ENCODE measurements at regions not wholly inside any gene's neighbourhood (a gene's known extent, or its start where the extent isn't known, plus 50 kb on each side); places are given as distances from the start of the nearest gene placed in this dataset.

DNA sequence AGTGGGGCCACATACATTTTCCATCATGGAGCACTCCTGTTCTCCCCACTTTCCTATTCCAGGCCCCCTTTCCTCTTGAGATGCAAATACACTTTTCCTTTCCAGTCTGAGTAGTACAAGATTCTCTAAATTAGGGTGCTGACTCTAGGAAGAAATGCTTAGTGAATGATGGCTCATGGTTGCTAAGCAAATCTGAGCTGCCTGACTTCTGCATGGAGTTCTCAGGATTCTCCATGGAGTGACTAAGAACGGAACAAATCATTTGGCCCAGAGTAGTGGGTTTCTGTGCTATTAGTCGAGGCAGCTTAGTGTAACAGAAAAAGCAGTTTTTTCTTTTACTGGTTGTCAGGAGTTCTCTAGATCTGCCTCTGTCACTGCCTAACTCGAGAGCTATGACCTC lies 65.4 kb upstream of the NTM start:
- no peak overlapping the region for H2AFZ ChIP-seq (ENCODE audit: low read length)
- no peak overlapping the region for H3K9ac ChIP-seq (ENCODE audit: low read length)
- H3K4me3 ChIP-seq (ENCODE audit: low read depth, low read length, poor library complexity, severe bottlenecking): no peak overlapping the region
- no peak overlapping the region for H3K27ac ChIP-seq (ENCODE audit: low read depth, low read length, poor library complexity, severe bottlenecking)
- H3K4me1 ChIP-seq (ENCODE audit: insufficient read depth, low read length, severe bottlenecking): no peaks in the 10 kb centered on the region
- H3K79me2 ChIP-seq (ENCODE audit: insufficient read depth, low read length): no peaks in the 10 kb centered on the region
- H3K36me3 ChIP-seq (ENCODE audit: insufficient read depth, low read length): no peaks in the 10 kb centered on the region
- no peaks in the 10 kb centered on the region for H3F3A ChIP-seq (ENCODE audit: insufficient read depth, low read length)
- no peak overlapping the region for H3K4me2 ChIP-seq (ENCODE audit: low read length)
- no peaks in the 10 kb centered on the region for H3K9me2 ChIP-seq (ENCODE audit: low read depth, low read length)
- no peaks in the 10 kb centered on the region for H3K9me3 ChIP-seq (ENCODE audit: low read length)
- TF ChIP-seq, protein P1, sequence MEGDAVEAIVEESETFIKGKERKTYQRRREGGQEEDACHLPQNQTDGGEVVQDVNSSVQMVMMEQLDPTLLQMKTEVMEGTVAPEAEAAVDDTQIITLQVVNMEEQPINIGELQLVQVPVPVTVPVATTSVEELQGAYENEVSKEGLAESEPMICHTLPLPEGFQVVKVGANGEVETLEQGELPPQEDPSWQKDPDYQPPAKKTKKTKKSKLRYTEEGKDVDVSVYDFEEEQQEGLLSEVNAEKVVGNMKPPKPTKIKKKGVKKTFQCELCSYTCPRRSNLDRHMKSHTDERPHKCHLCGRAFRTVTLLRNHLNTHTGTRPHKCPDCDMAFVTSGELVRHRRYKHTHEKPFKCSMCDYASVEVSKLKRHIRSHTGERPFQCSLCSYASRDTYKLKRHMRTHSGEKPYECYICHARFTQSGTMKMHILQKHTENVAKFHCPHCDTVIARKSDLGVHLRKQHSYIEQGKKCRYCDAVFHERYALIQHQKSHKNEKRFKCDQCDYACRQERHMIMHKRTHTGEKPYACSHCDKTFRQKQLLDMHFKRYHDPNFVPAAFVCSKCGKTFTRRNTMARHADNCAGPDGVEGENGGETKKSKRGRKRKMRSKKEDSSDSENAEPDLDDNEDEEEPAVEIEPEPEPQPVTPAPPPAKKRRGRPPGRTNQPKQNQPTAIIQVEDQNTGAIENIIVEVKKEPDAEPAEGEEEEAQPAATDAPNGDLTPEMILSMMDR (IDR thresholded peaks at IDR 0.05; ENCODE audit: low read length): no peak
- TF ChIP-seq EZH2 (IDR thresholded peaks at IDR 0.05; ENCODE audit: borderline replicate concordance, low read length): no peak
- no peaks in the 10 kb centered on the region for H3K27me3 ChIP-seq (ENCODE audit: insufficient read depth, low read length)
- H4K20me1 ChIP-seq (ENCODE audit: insufficient read depth, low read length): no peaks in the 10 kb centered on the region

GRCh38 chr11:131307506-131307905 lies 62.9 kb upstream of the NTM start:
- Histone ChIP-seq H3K4me3 (ENCODE audit: low read depth, low read length, poor library complexity, severe bottlenecking) (no peak overlapping the region), H3K27ac (ENCODE audit: low read depth, low read length, poor library complexity, severe bottlenecking) (no peak overlapping the region), H3K36me3 (ENCODE audit: insufficient read depth, low read length) (no peaks in the 10 kb centered on the region)

GRCh38 chr11:131309776-131310175 lies 60.6 kb upstream of the NTM start:
- Histone ChIP-seq H3K4me1 (ENCODE audit: insufficient read depth, low read length, severe bottlenecking) (no peaks in the 10 kb centered on the region), H3F3A (ENCODE audit: insufficient read depth, low read length) (no peaks in the 10 kb centered on the region), H4K20me1 (ENCODE audit: insufficient read depth, low read length) (no peaks in the 10 kb centered on the region), H3K9me2 (ENCODE audit: low read depth, low read length) (no peaks in the 10 kb centered on the region), H2AFZ (ENCODE audit: low read length) (no peak overlapping the region), H3K9ac (ENCODE audit: low read length) (no peak overlapping the region), H3K4me3 (ENCODE audit: low read depth, low read length, poor library complexity, severe bottlenecking) (no peak overlapping the region), H3K9me3 (ENCODE audit: low read length) (no peaks in the 10 kb centered on the region), H3K4me2 (ENCODE audit: low read length) (no peak overlapping the region), H3K27ac (ENCODE audit: low read depth, low read length, poor library complexity, severe bottlenecking) (no peak overlapping the region), H3K27me3 (ENCODE audit: insufficient read depth, low read length) (no peaks in the 10 kb centered on the region), H3K36me3 (ENCODE audit: insufficient read depth, low read length) (no peaks in the 10 kb centered on the region), H3K79me2 (ENCODE audit: insufficient read depth, low read length) (no peaks in the 10 kb centered on the region)
- TF ChIP-seq, protein P1 (IDR thresholded peaks at IDR 0.05; ENCODE audit: low read length): no peak
- no peak for TF ChIP-seq EZH2 (IDR thresholded peaks at IDR 0.05; ENCODE audit: borderline replicate concordance, low read length)

More at GRCh38 chr11:131307506-131307905, 62.9 kb upstream of the NTM start:
- no peak for TF ChIP-seq EZH2 (IDR thresholded peaks at IDR 0.05; ENCODE audit: borderline replicate concordance, low read length)
- TF ChIP-seq, protein P1 (IDR thresholded peaks at IDR 0.05; ENCODE audit: low read length): no peak
- Histone ChIP-seq H3K9me3 (ENCODE audit: low read length) (no peaks in the 10 kb centered on the region), H3K9ac (ENCODE audit: low read length) (no peak overlapping the region), H2AFZ (ENCODE audit: low read length) (no peak overlapping the region), H3K27me3 (ENCODE audit: insufficient read depth, low read length) (no peaks in the 10 kb centered on the region), H3K4me2 (ENCODE audit: low read length) (no peak overlapping the region), H3K9me2 (ENCODE audit: low read depth, low read length) (no peaks in the 10 kb centered on the region), H3F3A (ENCODE audit: insufficient read depth, low read length) (no peaks in the 10 kb centered on the region), H3K4me1 (ENCODE audit: insufficient read depth, low read length, severe bottlenecking) (no peaks in the 10 kb centered on the region), H4K20me1 (ENCODE audit: insufficient read depth, low read length) (no peaks in the 10 kb centered on the region), H3K79me2 (ENCODE audit: insufficient read depth, low read length) (no peaks in the 10 kb centered on the region)

Measured in OCI-LY1 (cell line).